ENCODE measurements at regions not wholly inside any gene's neighbourhood (a gene's known extent, or its start where the extent isn't known, plus 50 kb on each side); places are given as distances from the start of the nearest gene placed in this dataset.

DNA sequence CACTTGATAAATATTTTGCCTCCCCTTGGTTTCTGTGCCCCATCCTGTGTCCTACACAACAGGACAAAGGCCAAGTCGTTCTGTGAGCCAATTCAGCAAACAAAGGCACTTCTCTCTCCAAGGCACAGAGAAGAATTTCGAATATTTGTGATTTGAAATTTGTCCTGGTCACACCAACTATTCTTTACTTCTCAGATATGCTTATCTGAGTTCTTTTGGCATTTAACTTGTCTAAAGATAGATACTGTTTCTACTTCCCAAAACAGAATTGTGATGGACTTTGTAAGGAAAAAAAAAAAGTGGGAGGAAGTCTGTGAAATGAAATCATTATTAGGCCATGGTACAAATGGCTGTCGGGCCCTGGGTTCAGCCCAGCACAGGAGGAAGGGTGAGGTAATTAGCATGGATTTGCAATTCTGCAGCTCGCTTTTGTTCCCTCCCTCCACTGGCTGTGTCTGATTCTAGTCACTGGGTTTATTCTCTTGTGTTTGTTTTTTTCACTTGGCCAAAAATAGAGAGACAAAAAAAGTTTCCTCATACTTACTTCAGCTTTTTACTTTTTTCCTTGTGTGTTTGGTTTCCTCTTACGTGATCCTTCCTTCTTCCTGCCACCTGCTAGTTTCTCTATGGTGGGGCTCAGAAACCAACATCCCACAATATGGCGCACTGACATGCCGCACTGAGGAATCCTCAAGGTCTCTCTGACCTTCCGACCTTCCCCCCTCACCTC lies 108.2 kb upstream of the MKLN1 start:
- TF ChIP-seq, protein P1, sequence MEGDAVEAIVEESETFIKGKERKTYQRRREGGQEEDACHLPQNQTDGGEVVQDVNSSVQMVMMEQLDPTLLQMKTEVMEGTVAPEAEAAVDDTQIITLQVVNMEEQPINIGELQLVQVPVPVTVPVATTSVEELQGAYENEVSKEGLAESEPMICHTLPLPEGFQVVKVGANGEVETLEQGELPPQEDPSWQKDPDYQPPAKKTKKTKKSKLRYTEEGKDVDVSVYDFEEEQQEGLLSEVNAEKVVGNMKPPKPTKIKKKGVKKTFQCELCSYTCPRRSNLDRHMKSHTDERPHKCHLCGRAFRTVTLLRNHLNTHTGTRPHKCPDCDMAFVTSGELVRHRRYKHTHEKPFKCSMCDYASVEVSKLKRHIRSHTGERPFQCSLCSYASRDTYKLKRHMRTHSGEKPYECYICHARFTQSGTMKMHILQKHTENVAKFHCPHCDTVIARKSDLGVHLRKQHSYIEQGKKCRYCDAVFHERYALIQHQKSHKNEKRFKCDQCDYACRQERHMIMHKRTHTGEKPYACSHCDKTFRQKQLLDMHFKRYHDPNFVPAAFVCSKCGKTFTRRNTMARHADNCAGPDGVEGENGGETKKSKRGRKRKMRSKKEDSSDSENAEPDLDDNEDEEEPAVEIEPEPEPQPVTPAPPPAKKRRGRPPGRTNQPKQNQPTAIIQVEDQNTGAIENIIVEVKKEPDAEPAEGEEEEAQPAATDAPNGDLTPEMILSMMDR (IDR thresholded peaks at IDR 0.05): no peak
- TF ChIP-seq POLR2A (IDR thresholded peaks at IDR 0.05): no peak

All from Peyer's patch (tissue), 4 donors.